Stimulated activated CD4-positive, alpha-beta T cell treated with anti-CD3 and anti-CD28 coated beads, Interleukin-4, amount 100 ng/mL, for 1 hour (primary cell): ENCODE measurements at regions not wholly inside any gene's neighbourhood (a gene's known extent, or its start where the extent isn't known, plus 50 kb on each side); places are given as distances from the start of the nearest gene placed in this dataset.
"Not testable (repeated sequence)": the region's sequence is repeated elsewhere in the genome, so short reads cannot be mapped to it uniquely, and the experiment has no call there.

ENCODE experiments used
- DNase-seq: peaks from one replicate; pipeline ENCODE4 v3.0.0-alpha.2; 2020

DNA sequence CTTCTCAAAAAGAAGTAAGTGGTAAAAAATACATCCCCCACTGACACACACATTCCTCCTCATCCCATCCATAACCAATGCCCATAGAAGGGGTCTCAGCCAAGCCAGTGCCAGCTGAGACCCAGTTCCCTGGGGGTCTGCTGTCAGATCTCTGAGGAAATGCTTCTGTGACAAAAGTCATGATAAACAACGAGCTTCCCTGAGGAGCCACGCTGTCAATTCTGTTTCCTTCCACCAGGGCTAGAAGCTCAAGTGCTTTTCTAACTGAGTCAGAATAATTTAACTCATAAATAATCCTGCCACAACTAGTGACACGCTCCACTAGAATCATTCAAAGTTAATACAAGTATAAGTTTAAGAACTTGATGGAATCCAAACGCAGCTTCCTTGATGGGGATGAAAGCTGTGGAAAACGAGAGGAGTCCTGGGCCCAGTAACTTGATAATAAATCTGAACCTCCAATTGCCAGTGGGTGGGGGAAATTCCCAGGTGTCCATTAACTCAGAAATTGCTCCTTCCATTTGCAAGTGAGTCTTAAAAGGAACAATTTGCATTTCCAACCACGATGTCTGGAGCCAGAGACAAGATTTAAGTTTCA, 348.7 kb upstream of the LMCD1 start:
- no peak for DNase-seq

DNA sequence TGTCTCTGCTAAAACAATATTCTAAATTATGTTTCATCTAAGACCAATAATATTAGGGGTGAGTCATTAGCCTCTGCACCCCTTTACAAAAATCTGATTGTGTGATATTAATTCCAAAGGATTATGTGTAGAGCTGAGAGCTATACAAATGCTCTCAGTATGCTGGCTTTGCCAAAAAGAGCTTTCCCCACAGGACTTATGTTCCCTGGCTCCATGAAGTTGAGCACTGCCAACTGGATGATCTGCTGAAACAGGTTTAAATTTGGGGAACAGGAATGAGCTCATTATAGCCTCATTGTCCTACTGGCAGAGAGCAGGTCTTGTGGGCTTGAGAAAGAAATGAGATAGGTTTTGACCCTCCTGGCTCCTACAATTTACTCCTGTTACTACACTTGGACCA, 347.8 kb upstream of the LMCD1 start:
- no peak for DNase-seq

- no peak for DNase-seq
Measured at GRCh38 chr3:8154617-8155016, 347.0 kb upstream of the LMCD1 start.

- DNase-seq = no peak
Measured at GRCh38 chr3:8156138-8156537, 345.5 kb upstream of the LMCD1 start.

DNA sequence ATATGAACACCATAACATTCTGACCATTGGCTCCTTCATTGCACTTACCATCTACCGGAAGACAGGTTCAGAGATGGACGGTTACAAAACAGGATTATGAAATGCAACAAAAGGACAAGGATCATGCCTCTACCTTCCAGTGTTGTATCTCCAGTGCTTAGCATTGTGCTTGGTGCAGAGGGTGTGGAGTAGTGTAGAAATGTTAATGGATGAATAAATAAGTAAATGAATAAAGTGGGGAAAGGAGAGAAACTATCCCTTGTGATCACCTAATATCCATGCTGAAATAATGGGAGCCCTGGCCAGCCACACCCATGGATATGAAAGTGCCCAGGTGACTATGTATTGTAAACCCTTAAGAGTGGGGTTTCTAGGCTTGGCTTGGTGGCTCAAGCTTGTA, 344.8 kb upstream of the LMCD1 start:
- DNase-seq = no peak

DNA sequence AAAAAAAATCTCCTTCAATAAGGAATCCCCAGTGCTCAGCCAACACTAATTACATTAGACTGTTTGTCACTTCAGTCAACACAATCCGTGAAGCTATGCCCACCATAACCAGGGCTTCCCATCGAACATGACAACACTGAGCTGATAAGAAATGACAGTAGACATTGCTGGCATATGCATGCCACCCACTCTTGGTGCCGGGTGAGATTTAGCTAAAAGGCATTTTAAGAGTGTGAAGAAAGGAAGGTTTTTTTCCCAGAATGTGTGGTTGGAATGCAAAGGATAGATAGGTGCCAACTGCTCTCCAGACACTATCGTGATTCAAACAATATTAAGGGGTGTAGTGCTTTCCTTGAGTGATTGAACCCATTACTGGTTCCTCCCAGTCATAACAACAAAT, 344.0 kb upstream of the LMCD1 start:
- no peak for DNase-seq

DNA sequence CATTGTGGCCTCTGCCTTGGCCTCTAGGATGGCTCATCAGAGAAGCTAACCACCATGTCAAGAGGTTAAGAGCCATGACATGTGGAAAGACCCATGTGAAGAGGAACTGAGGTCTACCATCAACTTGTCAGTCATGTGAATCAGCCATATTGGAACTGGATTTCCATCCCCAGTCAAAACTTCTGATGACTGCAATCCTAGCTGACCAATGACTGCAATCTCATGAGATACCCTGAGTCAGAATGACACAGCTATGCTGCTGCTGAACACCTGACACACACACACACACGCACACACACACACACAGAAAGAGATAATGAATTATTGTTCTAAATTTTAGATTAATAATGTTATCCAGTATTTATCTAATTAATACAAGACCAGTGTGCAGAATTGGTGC, 337.5 kb upstream of the LMCD1 start:
- DNase-seq = no peak

GRCh38 chr3:8166014-8166413, 335.6 kb upstream of the LMCD1 start:
- no peak for DNase-seq

DNA sequence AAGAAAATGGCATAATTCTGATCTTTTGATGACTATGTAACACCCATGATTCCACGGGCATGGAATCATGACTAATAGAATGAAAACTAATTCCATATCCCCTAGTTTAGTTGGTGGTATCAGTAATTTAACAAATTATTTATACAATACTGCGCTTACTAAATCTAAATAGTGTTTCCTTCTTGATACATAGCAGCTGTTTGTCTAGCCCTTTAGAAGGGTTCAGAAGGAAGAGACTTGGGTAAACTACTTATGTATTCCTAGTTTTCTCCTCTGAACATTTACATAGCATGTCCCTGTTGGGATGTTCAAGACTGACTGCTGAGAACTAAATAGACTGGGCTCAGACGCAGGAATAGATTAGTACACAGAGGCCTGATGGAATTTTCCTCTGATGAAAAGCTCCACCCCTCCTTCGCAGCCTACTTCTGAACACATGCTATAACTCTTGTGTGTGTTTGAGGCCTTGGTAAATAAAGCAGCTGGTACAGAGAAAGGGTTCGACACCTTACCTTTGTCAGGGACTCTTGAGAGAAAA, 330.6 kb upstream of the LMCD1 start:
- no peak for DNase-seq

DNA sequence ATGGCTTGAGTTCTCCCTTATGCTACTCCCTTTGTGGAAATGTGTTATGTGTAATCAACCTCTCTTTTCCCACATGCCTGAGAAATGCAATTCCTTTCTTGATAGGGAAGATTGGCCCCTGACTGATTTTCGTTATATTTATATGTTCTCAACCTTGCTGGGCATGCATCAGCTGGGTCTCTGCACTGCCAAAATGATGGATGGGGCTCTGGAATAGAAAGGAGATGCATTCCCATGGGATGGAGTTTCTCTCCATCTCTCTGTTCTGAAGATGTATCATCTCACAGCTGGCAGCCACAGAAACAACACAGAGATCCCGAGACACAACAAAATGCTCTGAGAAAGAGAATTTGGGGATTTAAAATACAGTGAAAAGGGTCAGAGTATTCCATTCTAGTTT, 327.7 kb upstream of the LMCD1 start:
- no peak for DNase-seq

DNA sequence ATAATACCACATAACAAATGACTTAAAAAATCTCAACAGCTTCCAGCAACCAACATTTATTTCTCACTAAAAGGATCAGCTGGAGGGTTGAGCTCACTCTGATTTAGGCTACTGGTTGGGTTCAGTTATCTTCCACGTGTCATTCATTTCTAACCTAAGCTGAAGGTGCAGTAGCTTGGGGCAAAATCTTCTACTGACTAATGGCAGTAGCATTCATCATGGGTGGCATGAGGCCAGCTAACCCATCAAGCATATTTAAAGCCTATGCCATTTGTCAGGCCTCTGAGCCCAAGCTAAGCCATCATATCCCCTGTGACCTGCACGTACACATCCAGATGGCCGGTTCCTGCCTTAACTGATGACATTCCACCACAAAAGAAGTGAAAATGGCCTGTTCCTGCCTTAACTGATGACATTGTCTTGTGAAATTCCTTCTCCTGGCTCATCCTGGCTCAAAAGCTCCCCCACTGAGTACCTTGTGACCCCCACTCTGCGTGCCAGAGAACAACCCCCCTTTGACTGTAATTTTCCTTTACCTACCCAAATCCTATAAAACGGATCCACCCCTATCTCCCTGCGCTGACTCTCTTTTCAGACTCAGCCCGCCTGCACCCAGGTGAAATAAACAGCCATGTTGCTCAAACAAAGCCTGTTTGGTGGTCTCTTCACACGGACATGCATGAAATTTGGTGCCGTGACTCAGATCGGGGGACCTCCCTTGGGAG, 324.7 kb upstream of the LMCD1 start:
- DNase-seq = not testable (repeated sequence)

GRCh38 chr3:8178516-8178915, 323.1 kb upstream of the LMCD1 start:
- DNase-seq = not testable (repeated sequence)

DNA sequence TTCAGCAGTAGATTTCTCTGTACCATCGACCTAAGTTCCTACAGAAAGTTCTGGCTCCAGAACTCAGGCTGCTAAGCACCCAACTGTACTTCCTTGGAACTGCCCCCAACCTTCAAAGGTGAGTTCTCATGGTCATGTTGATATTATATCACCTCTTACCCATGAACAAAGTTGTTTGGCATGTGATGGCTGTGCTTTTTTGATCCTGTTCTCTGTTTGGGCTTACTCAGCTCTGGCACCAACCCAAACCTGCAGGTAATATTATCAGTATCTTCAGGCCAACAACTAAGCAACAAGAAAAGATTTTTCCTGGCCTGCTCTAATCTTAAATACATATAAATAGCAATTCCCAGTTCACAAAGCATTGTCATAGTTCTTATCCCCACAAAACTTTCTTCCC, 318.7 kb upstream of the LMCD1 start:
- no peak for DNase-seq

GRCh38 chr3:8183627-8184026, 318.0 kb upstream of the LMCD1 start:
- no peak for DNase-seq

- no peak for DNase-seq
Measured at GRCh38 chr3:8186213-8186612, 315.4 kb upstream of the LMCD1 start.

DNA sequence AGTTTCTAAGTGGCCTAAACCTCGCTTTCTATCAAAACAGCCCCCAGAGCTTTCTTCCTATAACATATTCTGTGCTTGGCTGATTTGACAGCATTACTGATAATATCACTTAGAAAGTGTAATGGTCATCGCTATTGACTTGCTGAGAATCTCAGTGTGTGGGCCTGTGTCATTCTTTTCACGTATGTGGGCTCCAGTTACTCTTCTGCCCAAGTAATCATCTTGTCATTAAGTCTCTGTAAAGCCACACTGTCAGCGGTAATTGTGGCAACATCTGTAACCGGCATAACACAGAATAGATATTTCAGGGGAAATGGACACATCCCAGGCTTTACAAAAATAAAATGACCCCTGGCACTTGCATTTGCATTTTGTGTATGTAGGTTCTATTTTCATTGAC, 313.6 kb upstream of the LMCD1 start:
- DNase-seq = no peak

DNA sequence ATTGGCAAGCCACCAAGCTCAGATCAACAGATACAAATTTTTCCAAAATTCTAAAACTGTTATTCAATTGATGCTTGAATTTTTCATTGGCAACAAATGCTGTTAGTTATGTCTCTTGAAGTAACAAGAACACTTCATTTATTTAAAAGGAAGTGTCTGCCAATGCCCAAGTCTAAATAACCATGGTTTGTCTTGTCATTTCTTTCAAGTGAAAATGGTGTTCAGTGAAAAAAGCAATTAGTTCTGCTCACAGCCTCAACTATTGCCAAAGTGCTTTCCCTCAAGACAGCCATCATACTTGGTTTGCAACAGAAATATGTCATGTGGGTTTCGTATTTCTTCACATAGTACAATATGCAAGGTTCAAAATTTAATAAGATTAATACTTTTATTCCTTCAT, 312.6 kb upstream of the LMCD1 start:
- no peak for DNase-seq

- DNase-seq = no peak
Measured at GRCh38 chr3:8191406-8191805, 310.2 kb upstream of the LMCD1 start.

GRCh38 chr3:8197384-8197783, 304.2 kb upstream of the LMCD1 start:
- no peak for DNase-seq

DNA sequence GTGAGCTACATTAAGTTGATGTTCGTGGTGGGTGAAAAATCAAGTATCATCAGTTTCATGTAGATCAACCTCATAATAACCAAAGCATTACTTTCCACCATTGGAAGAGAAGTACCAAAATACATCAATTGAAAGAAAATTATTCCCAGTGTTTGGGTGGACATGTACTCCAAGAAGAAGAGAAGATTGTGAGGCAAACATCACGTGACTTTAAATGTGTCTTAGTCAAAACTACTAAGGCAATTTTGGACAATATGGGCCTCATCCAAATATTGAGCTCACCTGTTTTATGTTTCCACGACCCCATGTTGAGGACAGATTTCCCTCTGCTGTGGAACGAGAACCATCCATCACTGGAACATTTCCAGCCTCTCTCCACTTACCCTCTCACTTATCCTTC, 303.0 kb upstream of the LMCD1 start:
- DNase-seq = no peak

- no peak for DNase-seq
Measured at GRCh38 chr3:8200996-8201395, 300.6 kb upstream of the LMCD1 start.

- DNase-seq = no peak
Measured at GRCh38 chr3:8201886-8202285, 299.7 kb upstream of the LMCD1 start.

DNA sequence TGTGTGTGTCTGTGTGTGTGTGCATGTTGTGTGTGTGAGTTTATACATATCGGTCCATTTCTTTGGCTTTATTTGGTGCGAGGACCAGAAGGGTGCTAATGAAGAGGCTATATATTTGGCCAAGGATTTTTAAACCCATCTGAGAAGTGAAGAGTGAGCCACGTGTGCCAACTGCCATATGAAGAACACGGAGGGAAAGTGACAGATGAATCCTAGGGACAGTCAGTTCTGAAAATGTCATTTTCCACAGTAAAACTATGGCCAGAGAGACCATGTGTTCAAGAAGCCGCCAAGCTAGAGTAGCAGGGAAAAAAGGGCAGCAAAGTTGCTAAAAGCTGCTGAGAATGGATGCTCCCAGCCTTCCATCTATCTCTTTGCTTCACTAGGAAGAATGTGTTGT, 297.3 kb upstream of the LMCD1 start:
- DNase-seq = no peak

- no peak for DNase-seq
Measured at GRCh38 chr3:8204853-8205650, 296.6 kb upstream of the LMCD1 start.
